B cell (primary cell): ENCODE measurements at regions not wholly inside any gene's neighbourhood (a gene's known extent, or its start where the extent isn't known, plus 50 kb on each side); places are given as distances from the start of the nearest gene placed in this dataset.
A peak's percentile ranks its signal among the peaks of the same experiment; 100 is the strongest.

Source experiments
- ATAC-seq: fragments of 200-7000 bp; cut with Tn5 transposase; one replicate; pipeline ENCODE4 v1.10.0; 2021; ENCODE audit warnings: low read depth, mild to moderate bottlenecking, moderate number of reproducible peaks, moderate library complexity
- CTCF ChIA-PET: fragments of 350-600 bp; sonication (Branson Sonifier 250); formaldehyde crosslinking; loops from one replicate; lab custom pipeline; 2021; ENCODE audit warnings: antibody characterized with exemption, inconsistent platforms; lab: Charles Lee
- POLR2A ChIA-PET: fragments of 350-600 bp; sonication (Branson Sonifier 250); formaldehyde crosslinking; loops from one replicate; lab custom pipeline; 2021; ENCODE audit warnings: antibody characterized with exemption; lab: Charles Lee
- DNase-seq: peaks from one replicate; pipeline ENCODE4 v3.0.0; 2013
- H2AFZ ChIP-seq: 2 replicates; pipeline ENCODE4 v1.6.1; 2012; ENCODE audit warnings: mild to moderate bottlenecking, low read depth, low read length; ENCODE audit not compliant: insufficient read depth, poor library complexity, severe bottlenecking
- H3K27ac ChIP-seq, 2 donors: 1 replicate in 1 of 2; 2 replicates in 1 of 2; pipeline ENCODE4 v1.5.1; 2012 to 2013; ENCODE audit warnings: low read length in 2 of 2, mild to moderate bottlenecking in 2 of 2, moderate library complexity in 1 of 2
- H3K27me3 ChIP-seq, 4 experiments: fragments of 200-600 bp in 1 of 4; sonication (generic) in 1 of 4; replicated peaks in 1 of 4; 1 replicate in 2 of 4; 2 replicates in 2 of 4; pipeline versions ENCODE4 v1.6.1 to v1.7.0; 2013 to 2016; ENCODE audit warnings: low read length in 3 of 4, mild to moderate bottlenecking in 2 of 4, mixed read lengths in 1 of 4, moderate library complexity in 1 of 4; ENCODE audit not compliant: insufficient read depth in 4 of 4, control insufficient read depth in 3 of 4; ENCODE audit errors: control extremely low read depth in 1 of 4
- H3K36me3 ChIP-seq, 2 experiments: replicated peaks in 1 of 2; 1 replicate in 1 of 2; 2 replicates in 1 of 2; pipeline versions ENCODE4 v1.6.1 to v1.7.1; 2013; ENCODE audit warnings: low read length in 1 of 2; ENCODE audit not compliant: insufficient read depth in 2 of 2, control insufficient read depth in 1 of 2; ENCODE audit errors: control extremely low read depth in 1 of 2, extremely low read depth in 1 of 2
- H3K4me1 ChIP-seq, 2 donors: fragments of 200-600 bp in 1 of 2; sonication (generic) in 1 of 2; 1 replicate in 1 of 2; 2 replicates in 1 of 2; pipeline versions ENCODE4 v1.5.1 to v1.6.1; 2013 to 2017; ENCODE audit warnings: low read length in 2 of 2; ENCODE audit not compliant: control insufficient read depth in 2 of 2, insufficient read depth in 2 of 2
- H3K4me2 ChIP-seq: replicated peaks from 2 replicates; pipeline ENCODE3; 2012; ENCODE audit warnings: mild to moderate bottlenecking, low read depth, low read length; ENCODE audit not compliant: poor library complexity, severe bottlenecking
- H3K4me3 ChIP-seq, 5 experiments: fragments of 200-600 bp in 1 of 5; sonication (generic) in 1 of 5; 1 replicate in 3 of 5; 2 replicates in 2 of 5; pipeline versions ENCODE4 v1.5.1 to v1.7.0; 2011 to 2016; ENCODE audit warnings: low read length in 4 of 5, mild to moderate bottlenecking in 4 of 5, low read depth in 2 of 5, control low read depth in 1 of 5, moderate library complexity in 1 of 5; ENCODE audit not compliant: insufficient read depth in 1 of 5; ENCODE audit errors: control extremely low read depth in 1 of 5, extremely low read depth in 1 of 5
- H3K79me2 ChIP-seq: fragments of 200-600 bp; sonication (generic); one replicate; pipeline ENCODE4 v1.6.0; 2016; ENCODE audit warnings: low read length; ENCODE audit not compliant: control insufficient read depth, insufficient read depth
- H3K9ac ChIP-seq: fragments of 200-600 bp; sonication (generic); 2 replicates; pipeline ENCODE4 v1.6.1; 2017; ENCODE audit warnings: mild to moderate bottlenecking, low read length, moderate library complexity
- H3K9me3 ChIP-seq, 3 donors: one replicate each; pipeline versions ENCODE4 v1.6.1 to v1.7.1; 2013; ENCODE audit warnings: low read length in 2 of 3; ENCODE audit not compliant: control insufficient read depth in 2 of 3, insufficient read depth in 1 of 3; ENCODE audit errors: control extremely low read depth in 1 of 3
- H4K20me1 ChIP-seq: 2 replicates; pipeline ENCODE4 v1.6.0; 2012; ENCODE audit warnings: mild to moderate bottlenecking, low read length; ENCODE audit not compliant: insufficient read depth, control insufficient read depth, poor library complexity, severe bottlenecking
- H3K27ac Mint-ChIP-seq: one replicate; pipeline ENCODE4 v1.8.0; 2021; ENCODE audit warnings: mixed read lengths
- H3K27me3 Mint-ChIP-seq: one replicate; pipeline ENCODE4 v1.8.0; 2021; ENCODE audit warnings: mixed read lengths
- H3K4me1 Mint-ChIP-seq: one replicate; pipeline ENCODE4 v1.8.0; 2021; ENCODE audit warnings: mixed read lengths
- H3K4me3 Mint-ChIP-seq: one replicate; pipeline ENCODE4 v1.8.0; 2021; ENCODE audit warnings: mixed read lengths
- H3K9me3 Mint-ChIP-seq: one replicate; pipeline ENCODE4 v1.8.0; 2022; ENCODE audit warnings: mixed read lengths; ENCODE audit not compliant: insufficient read depth
- EZH2 ChIP-seq: IDR thresholded peaks from 2 replicates; pipeline ENCODE4 v1.6.1; 2012; ENCODE audit warnings: borderline replicate concordance, low read depth, mild to moderate bottlenecking, moderate library complexity, low read length; ENCODE audit not compliant: insufficient read depth, poor library complexity, severe bottlenecking
- WGBS: methylation state at CpG from one replicate; pipeline ENCODE4 v1.1.5; 2013; ENCODE audit warnings: missing lambda C conversion rate; ENCODE audit not compliant: insufficient coverage; 5-methylcytosine and 5-hydroxymethylcytosine counted together
- intact Hi-C: fragments of 100-400 bp; cut with micrococcal nuclease; formaldehyde crosslinking; loops from one replicate; pipeline ENCODE4 v1.10.0; 2022
- TF ChIP-seq, protein P1 (sequence below): fragments of 200-600 bp; IDR thresholded peaks from one replicate; pipeline ENCODE4 v1.8.0; 2022; ENCODE audit warnings: antibody characterized with exemption, mild to moderate bottlenecking

DNA sequence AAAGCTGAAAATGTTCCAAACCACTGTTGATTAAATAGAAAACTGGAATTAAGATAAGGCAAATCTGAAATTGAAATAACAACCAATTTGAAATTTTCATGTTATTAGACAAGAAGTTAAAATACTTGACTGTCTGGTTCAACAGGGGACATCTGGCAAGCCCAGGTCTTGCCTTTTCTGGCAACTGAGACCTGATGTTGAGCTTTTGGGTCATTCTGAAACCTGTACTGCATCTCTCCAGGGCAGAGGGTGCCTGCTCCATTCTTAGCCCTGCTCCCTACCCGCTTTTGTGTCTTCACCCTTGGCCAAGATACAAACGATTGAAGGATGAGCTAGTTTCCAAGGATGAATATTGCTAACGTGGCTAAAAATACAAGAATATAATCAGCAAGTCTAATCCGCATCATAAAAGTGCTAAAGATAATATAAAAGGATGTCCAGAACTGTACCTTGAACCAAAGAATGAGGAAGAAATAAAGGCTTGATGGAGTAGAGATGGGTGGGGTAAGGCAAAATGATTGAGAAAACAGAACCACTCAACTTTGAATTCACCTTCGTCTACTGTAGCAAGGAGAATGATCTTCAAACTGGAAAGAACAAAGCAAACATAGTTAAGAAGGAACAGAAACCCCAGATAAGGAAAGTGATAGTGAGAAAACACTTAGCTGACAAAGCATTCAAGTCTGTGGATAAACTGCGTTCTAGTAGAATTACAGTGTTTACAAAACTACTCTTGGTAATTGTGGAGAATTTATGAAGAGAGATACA is 109.8 kb upstream of the MAN1A1 start:
- Mint-ChIP-seq H3K4me3 (peak overlapping the region; percentile 18), H3K27ac (peak overlapping the region; percentile 43), H3K4me1 (peaks cover 30% of the 10 kb centered on the region), H3K9me3 (peaks cover 3% of the 10 kb centered on the region), H3K27me3 (peaks cover under 1% of the 10 kb centered on the region)
- ChIA-PET POLR2A (interaction anchor here (1.1 kb wide), 1 partner anchor 12 kb away, joined by 3 read pairs; no protein-coding TSS in a partner anchor), CTCF (no interaction called here)
- no peaks in the 10 kb centered on the region for H3K36me3 ChIP-seq
- H3K4me2 ChIP-seq, result peak overlapping the region; percentile 41
- ATAC-seq (peak; percentile 76), DNase-seq (peak; percentile 42)
- H3K27me3 ChIP-seq, result no peaks in the 10 kb centered on the region
- no peak for TF ChIP-seq EZH2
- TF ChIP-seq, protein P1, sequence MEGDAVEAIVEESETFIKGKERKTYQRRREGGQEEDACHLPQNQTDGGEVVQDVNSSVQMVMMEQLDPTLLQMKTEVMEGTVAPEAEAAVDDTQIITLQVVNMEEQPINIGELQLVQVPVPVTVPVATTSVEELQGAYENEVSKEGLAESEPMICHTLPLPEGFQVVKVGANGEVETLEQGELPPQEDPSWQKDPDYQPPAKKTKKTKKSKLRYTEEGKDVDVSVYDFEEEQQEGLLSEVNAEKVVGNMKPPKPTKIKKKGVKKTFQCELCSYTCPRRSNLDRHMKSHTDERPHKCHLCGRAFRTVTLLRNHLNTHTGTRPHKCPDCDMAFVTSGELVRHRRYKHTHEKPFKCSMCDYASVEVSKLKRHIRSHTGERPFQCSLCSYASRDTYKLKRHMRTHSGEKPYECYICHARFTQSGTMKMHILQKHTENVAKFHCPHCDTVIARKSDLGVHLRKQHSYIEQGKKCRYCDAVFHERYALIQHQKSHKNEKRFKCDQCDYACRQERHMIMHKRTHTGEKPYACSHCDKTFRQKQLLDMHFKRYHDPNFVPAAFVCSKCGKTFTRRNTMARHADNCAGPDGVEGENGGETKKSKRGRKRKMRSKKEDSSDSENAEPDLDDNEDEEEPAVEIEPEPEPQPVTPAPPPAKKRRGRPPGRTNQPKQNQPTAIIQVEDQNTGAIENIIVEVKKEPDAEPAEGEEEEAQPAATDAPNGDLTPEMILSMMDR, result no peak
- H3K79me2 ChIP-seq, result no peaks in the 10 kb centered on the region
- WGBS, result no CpG with 5 or more reads among the region's 6 CpGs
- peak overlapping the region; percentile 23 for H2AFZ ChIP-seq
- peaks cover 0 to 5% (median 3%) of the 10 kb centered on the region in 3 donors for H3K9me3 ChIP-seq
- H3K4me3 ChIP-seq, result no peak overlapping the region
- intact Hi-C loops, result no loop called here
- no peaks in the 10 kb centered on the region for H4K20me1 ChIP-seq
- H3K4me1 ChIP-seq, result peaks cover 28 to 29% of the 10 kb centered on the region in 2 donors
- peak overlapping the region; percentile 45 to 55 for H3K27ac ChIP-seq
- H3K9ac ChIP-seq, result no peak overlapping the region

DNA sequence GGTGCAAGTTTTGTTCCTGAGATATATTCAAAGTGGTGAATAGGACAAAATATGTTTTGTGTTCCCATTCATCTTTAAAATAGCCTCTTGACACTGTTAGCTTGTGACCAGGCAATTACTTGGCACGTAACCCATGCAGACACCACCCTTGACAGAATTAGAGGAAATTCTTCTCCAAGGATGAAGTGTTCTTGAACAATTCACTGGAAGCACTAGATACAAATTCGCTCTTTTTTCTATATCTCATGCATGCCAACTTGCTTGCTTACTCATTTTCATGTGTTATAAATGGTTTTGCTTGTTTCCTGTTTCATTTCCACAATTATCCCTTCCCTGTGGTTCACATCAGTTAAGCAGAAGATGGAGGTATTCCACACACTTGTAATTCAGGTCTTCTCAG is 105.2 kb upstream of the MAN1A1 start:
- H3K27me3 Mint-ChIP-seq, result peaks cover 2% of the 10 kb centered on the region
- no peak overlapping the region for H3K4me3 Mint-ChIP-seq
- H3K4me2 ChIP-seq, result no peak overlapping the region
- H3K9me3 ChIP-seq, result peaks cover 0 to 8% (median 4%) of the 10 kb centered on the region in 3 donors
- DNase-seq (no peak), ATAC-seq (no peak)
- H3K9ac ChIP-seq, result no peak overlapping the region
- no peaks in the 10 kb centered on the region for H3K79me2 ChIP-seq
- H2AFZ ChIP-seq, result no peak overlapping the region
- no peaks in the 10 kb centered on the region for H3K36me3 ChIP-seq
- POLR2A ChIA-PET, result no interaction called here
- intact Hi-C loops, result no loop called here
- H3K4me3 ChIP-seq, result no peak overlapping the region
- TF ChIP-seq EZH2, result no peak
- TF ChIP-seq, protein P1, result no peak
- no CpG with 5 or more reads among the region's 2 CpGs for WGBS
- no peak overlapping the region for H3K27ac ChIP-seq
- peaks cover 27% of the 10 kb centered on the region for H3K4me1 Mint-ChIP-seq
- H3K9me3 Mint-ChIP-seq, result peaks cover 3% of the 10 kb centered on the region
- no peak overlapping the region for H3K27ac Mint-ChIP-seq
- peaks cover 0 to 4% (median 0%) of the 10 kb centered on the region in 4 experiments for H3K27me3 ChIP-seq
- H3K4me1 ChIP-seq, result peaks cover 17 to 22% of the 10 kb centered on the region in 2 donors
- no peaks in the 10 kb centered on the region for H4K20me1 ChIP-seq
- CTCF ChIA-PET, result interaction anchor here (1.0 kb wide), 1 partner anchor 104 kb away, joined by 3 read pairs; no protein-coding TSS in a partner anchor
